Mesenchymal stem cell (in vitro differentiated cells and primary cell): ENCODE measurements at regions not wholly inside any gene's neighbourhood (a gene's known extent, or its start where the extent isn't known, plus 50 kb on each side); places are given as distances from the start of the nearest gene placed in this dataset.

ENCODE experiments used
- DNase-seq: peaks from one replicate; pipeline ENCODE4 v3.0.0-alpha.2; 2013
- H2AFZ ChIP-seq: one replicate; pipeline ENCODE4 v1.6.1; 2013; ENCODE audit warnings: low read depth, mild to moderate bottlenecking, control low read depth, inconsistent platforms, low read length, moderate library complexity
- H2AK5ac ChIP-seq: 2 replicates; pipeline ENCODE4 v1.6.1; 2013; ENCODE audit warnings: low read length, moderate library complexity, mild to moderate bottlenecking, inconsistent platforms; ENCODE audit not compliant: severe bottlenecking
- H2BK120ac ChIP-seq: one replicate; pipeline ENCODE4 v1.6.1; 2013; ENCODE audit warnings: low read depth, mild to moderate bottlenecking, inconsistent platforms, low read length, moderate library complexity
- H2BK12ac ChIP-seq, 2 experiments: one replicate each; pipeline ENCODE4 v1.6.1; 2013; ENCODE audit warnings: inconsistent platforms in 2 of 2, low read length in 2 of 2, mild to moderate bottlenecking in 2 of 2, moderate library complexity in 2 of 2, control low read depth in 1 of 2
- H2BK15ac ChIP-seq: one replicate; pipeline ENCODE4 v1.6.1; 2013; ENCODE audit warnings: mild to moderate bottlenecking, low read depth, inconsistent platforms; ENCODE audit not compliant: poor library complexity, severe bottlenecking
- H2BK5ac ChIP-seq: 2 replicates; pipeline ENCODE4 v1.6.1; 2013; ENCODE audit warnings: low read depth, mild to moderate bottlenecking, low read length, control low read depth, inconsistent platforms; ENCODE audit not compliant: poor library complexity, severe bottlenecking
- H3K14ac ChIP-seq, 2 experiments: one replicate each; pipeline ENCODE4 v1.6.1; 2013; ENCODE audit warnings: inconsistent platforms in 2 of 2, low read length in 2 of 2, control low read depth in 1 of 2, mild to moderate bottlenecking in 1 of 2, moderate library complexity in 1 of 2
- H3K18ac ChIP-seq, 2 experiments: one replicate each; pipeline ENCODE4 v1.6.1; 2013; ENCODE audit warnings: inconsistent platforms in 2 of 2, low read length in 2 of 2, control low read depth in 1 of 2, low read depth in 1 of 2, mild to moderate bottlenecking in 1 of 2
- H3K23ac ChIP-seq, 2 experiments: one replicate each; pipeline ENCODE4 v1.6.1; 2013; ENCODE audit warnings: inconsistent platforms in 2 of 2, low read length in 2 of 2, mild to moderate bottlenecking in 2 of 2, moderate library complexity in 2 of 2, control low read depth in 1 of 2
- H3K27ac ChIP-seq: 2 replicates; pipeline ENCODE4 v1.5.1; 2013; ENCODE audit warnings: mild to moderate bottlenecking, moderate library complexity, low read length, control low read depth, inconsistent platforms; ENCODE audit not compliant: poor library complexity, severe bottlenecking
- H3K27me3 ChIP-seq, 2 experiments: 2 replicates each; pipeline versions ENCODE4 v1.6.1 to v1.7.0; 2013; ENCODE audit warnings: low read length in 2 of 2, mild to moderate bottlenecking in 2 of 2, moderate library complexity in 2 of 2, control low read depth in 1 of 2, inconsistent platforms in 1 of 2; ENCODE audit not compliant: control insufficient read depth in 1 of 2, insufficient read depth in 1 of 2
- H3K36me3 ChIP-seq, 2 experiments: 2 replicates each; pipeline versions ENCODE4 v1.6.1 to v1.7.0; 2013; ENCODE audit warnings: low read length in 2 of 2, control low read depth in 1 of 2, inconsistent platforms in 1 of 2, low read depth in 1 of 2, mild to moderate bottlenecking in 1 of 2; ENCODE audit not compliant: insufficient read depth in 2 of 2, control insufficient read depth in 1 of 2
- H3K4ac ChIP-seq, 2 experiments: one replicate each; pipeline ENCODE4 v1.6.1; 2013; ENCODE audit warnings: inconsistent platforms in 2 of 2, low read length in 2 of 2, mild to moderate bottlenecking in 2 of 2, moderate library complexity in 2 of 2, control low read depth in 1 of 2, low read depth in 1 of 2
- H3K4me1 ChIP-seq: 2 replicates; pipeline ENCODE4 v1.6.1; 2013; ENCODE audit warnings: low read depth, low read length, control low read depth; ENCODE audit not compliant: control insufficient read depth, insufficient read depth
- H3K4me2 ChIP-seq: 2 replicates; pipeline ENCODE4 v1.6.1; 2013; ENCODE audit warnings: low read length, mild to moderate bottlenecking, inconsistent platforms; ENCODE audit not compliant: poor library complexity, severe bottlenecking
- H3K4me3 ChIP-seq, 2 experiments: 2 replicates each; pipeline versions ENCODE4 v1.5.1 to v1.7.0; 2013; ENCODE audit warnings: low read length in 2 of 2, mild to moderate bottlenecking in 2 of 2, control low read depth in 1 of 2, low read depth in 1 of 2; ENCODE audit not compliant: insufficient read depth in 1 of 2
- H3K79me1 ChIP-seq: replicated peaks from 2 replicates; pipeline ENCODE4 v1.6.1; 2013; ENCODE audit warnings: mild to moderate bottlenecking, control low read depth, low read length, inconsistent platforms; ENCODE audit not compliant: poor library complexity, severe bottlenecking
- H3K9ac ChIP-seq: 2 replicates; pipeline ENCODE4 v1.7.0; 2013; ENCODE audit warnings: mild to moderate bottlenecking, low read length, moderate library complexity
- H3K9me3 ChIP-seq: 2 replicates; pipeline ENCODE4 v1.7.0; 2013; ENCODE audit warnings: mild to moderate bottlenecking, low read length; ENCODE audit not compliant: control insufficient read depth
- H4K8ac ChIP-seq: one replicate; pipeline ENCODE4 v1.6.1; 2013; ENCODE audit warnings: inconsistent platforms, mild to moderate bottlenecking, low read length, moderate library complexity
- H4K91ac ChIP-seq: one replicate; pipeline ENCODE4 v1.6.1; 2013; ENCODE audit warnings: mild to moderate bottlenecking, low read length, inconsistent platforms
- WGBS: methylation state at CpG from one replicate; pipeline ENCODE4 v1.1.7; 2013; ENCODE audit warnings: mixed read lengths; 5-methylcytosine and 5-hydroxymethylcytosine counted together

DNA sequence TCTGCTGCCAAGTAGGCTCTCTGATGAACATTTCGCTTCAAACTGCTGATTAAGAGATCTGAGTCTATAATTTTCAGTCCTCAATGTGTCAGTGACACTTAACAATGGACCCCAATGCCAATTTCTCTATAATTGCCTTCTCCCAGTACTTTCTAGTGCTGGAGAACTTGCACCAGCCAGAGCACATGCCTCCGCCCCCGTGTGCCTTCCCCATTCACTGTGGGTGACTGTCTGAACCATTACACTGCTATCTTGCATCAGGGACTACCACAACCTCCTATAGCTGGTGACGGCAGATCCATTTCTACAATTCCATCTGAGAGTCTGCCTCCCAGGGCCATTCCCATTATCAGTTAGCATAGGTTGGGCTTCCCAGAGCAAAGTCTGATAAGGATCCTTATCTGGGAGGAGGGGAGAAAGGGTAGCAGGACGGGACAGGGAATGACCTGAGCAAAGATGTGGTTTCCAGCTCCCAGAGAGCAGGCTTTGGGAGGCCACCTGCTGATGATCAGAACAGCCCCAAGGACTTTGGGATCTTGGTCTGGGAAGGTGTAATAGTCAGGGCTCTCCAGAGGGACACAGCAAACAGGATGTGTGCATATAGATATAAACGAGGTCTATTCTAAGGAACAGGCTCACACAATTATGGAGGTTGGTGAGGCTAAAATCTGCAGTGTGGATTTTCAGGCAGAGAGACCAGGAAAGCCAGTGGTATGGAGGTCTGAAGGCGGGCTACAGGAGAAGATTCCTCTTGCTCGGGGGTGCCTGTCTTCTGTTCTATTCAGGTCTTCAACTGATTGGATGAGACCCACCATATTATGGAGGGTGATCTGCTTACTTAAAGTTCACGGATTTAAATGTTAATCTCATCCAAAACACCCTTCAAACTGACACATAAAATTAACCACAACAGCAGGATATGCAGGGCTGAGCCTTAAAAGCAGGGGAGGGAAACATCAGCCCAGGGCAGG is 238.2 kb downstream of the PTPRU start:
- Histone ChIP-seq H3K9me3 (no peaks in the 10 kb centered on the region), H3K4ac (no peak overlapping the region), H2BK15ac (no peak overlapping the region), H3K27me3 (peaks cover 45 to 66% of the 10 kb centered on the region in 2 experiments), H2AK5ac (no peak overlapping the region), H2AFZ (no peak overlapping the region), H4K91ac (no peak overlapping the region), H3K9ac (no peak overlapping the region), H3K4me2 (no peak overlapping the region), H3K4me3 (no peak overlapping the region), H3K14ac (no peak overlapping the region), H3K23ac (no peak overlapping the region), H4K8ac (no peak overlapping the region), H3K18ac (no peak overlapping the region), H2BK5ac (no peak overlapping the region), H2BK12ac (no peak overlapping the region), H3K4me1 (peaks cover 17% of the 10 kb centered on the region), H3K36me3 (no peaks in the 10 kb centered on the region), H2BK120ac (no peak overlapping the region), H3K79me1 (no peaks in the 10 kb centered on the region), H3K27ac (no peak overlapping the region)
- WGBS, result 33% methylated on average over 5 of the region's 9 CpGs
- DNase-seq, result no peak

DNA sequence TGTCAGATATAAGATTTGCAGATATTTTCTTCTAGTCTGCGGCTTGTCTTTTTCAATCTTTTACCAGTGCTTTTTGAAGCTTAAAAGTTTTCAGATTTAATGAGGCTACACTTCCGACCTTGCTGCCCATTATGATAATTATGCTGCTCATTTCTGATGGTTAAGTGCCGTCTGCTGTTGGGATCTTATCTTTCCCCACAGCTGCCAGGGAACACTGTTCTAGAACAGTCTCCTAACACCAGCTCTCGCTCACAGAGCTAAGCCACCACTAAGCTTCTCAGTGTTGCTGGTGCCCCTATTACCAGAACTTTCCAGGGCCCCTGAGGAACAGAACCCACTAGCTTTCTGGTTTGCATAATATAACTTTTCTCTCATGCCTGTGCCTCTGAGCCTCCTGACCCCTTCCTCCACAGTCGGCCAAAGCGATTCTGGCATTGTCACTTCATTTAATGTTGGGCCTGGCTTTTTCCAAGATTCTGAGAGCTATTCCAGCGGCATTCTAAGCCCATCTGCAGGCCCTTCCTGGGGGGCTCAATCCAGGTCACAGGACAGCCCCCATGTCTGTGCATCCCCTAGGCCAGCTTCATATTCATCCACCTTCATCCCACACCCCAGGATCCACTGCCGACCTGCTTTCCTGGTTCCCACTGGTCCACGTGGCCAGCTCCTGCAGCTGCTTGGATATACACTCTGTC is 237.0 kb downstream of the PTPRU start:
- H3K27me3 ChIP-seq, result peaks cover 35 to 58% of the 10 kb centered on the region in 2 experiments
- H3K36me3 ChIP-seq, result no peaks in the 10 kb centered on the region
- H2BK120ac ChIP-seq, result no peak overlapping the region
- no peak overlapping the region for H2AFZ ChIP-seq
- no peak overlapping the region for H3K9ac ChIP-seq
- 64% methylated on average over 9 of the region's 9 CpGs for WGBS
- no peak overlapping the region for H2BK12ac ChIP-seq
- H4K91ac ChIP-seq, result no peak overlapping the region
- no peak overlapping the region for H3K14ac ChIP-seq
- no peak overlapping the region for H3K4ac ChIP-seq
- H3K18ac ChIP-seq, result no peak overlapping the region
- H3K4me1 ChIP-seq, result peaks cover 17% of the 10 kb centered on the region
- no peak overlapping the region for H2AK5ac ChIP-seq
- H2BK15ac ChIP-seq, result no peak overlapping the region
- no peaks in the 10 kb centered on the region for H3K79me1 ChIP-seq
- H2BK5ac ChIP-seq, result no peak overlapping the region
- H3K9me3 ChIP-seq, result no peaks in the 10 kb centered on the region
- no peak overlapping the region for H4K8ac ChIP-seq
- no peak for DNase-seq
- no peak overlapping the region for H3K23ac ChIP-seq
- H3K4me3 ChIP-seq, result no peak overlapping the region
- no peak overlapping the region for H3K4me2 ChIP-seq
- no peak overlapping the region for H3K27ac ChIP-seq

DNA sequence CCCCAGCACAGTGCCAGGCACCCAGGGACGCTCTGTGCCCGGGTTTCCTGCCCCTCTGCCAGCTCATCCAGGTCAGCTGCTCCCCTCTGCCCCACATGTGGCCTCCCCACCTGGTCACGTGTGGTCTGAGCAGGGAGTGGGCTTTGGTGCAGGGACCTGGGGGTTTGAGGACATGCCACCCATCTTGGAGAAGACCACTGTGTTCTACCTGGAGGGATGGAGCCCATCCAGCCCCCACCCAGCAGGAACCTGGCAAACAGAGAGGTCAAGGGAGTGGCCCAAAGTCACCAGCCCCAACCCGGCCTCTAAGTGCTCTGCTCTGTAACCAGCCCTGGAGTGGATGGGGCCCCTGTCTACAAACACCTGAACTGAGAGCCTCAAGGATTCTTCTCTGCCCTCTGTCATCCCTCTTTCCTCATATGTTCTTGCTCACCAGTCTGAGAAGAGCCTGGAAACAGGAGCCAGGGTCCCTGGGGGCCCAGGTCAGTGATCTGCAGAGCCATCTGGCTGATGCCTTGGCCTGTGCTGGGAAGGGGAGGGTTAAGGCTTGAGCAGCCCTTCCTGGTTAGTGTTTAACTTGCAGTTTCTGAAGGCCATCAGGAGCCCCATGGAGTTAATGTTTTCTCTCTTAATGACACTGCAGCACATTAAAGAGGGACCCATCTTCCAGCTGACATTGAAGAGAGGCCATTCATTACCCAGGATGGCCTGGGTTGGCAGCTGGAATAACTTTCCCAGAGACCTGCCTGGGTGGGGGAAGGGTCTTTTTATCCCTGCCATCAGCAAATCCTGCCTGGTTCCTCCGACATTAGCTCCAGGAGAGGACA is 235.4 kb downstream of the PTPRU start:
- H4K8ac ChIP-seq, result no peak overlapping the region
- H3K27ac ChIP-seq, result no peak overlapping the region
- peaks cover 14% of the 10 kb centered on the region for H3K4me1 ChIP-seq
- no peak overlapping the region for H3K4ac ChIP-seq
- no peak overlapping the region for H2BK120ac ChIP-seq
- no peak overlapping the region for H3K23ac ChIP-seq
- no peak overlapping the region for H3K18ac ChIP-seq
- no peak overlapping the region for H2BK12ac ChIP-seq
- DNase-seq, result no peak
- H4K91ac ChIP-seq, result no peak overlapping the region
- peaks cover 31 to 46% of the 10 kb centered on the region in 2 experiments for H3K27me3 ChIP-seq
- no peak overlapping the region for H3K9ac ChIP-seq
- no peak overlapping the region for H2AFZ ChIP-seq
- H3K14ac ChIP-seq, result no peak overlapping the region
- WGBS, result 25% methylated on average over 3 of the region's 5 CpGs
- no peaks in the 10 kb centered on the region for H3K79me1 ChIP-seq
- no peak overlapping the region for H3K4me3 ChIP-seq
- no peak overlapping the region for H2BK15ac ChIP-seq
- H3K9me3 ChIP-seq, result no peaks in the 10 kb centered on the region
- H3K36me3 ChIP-seq, result no peaks in the 10 kb centered on the region
- no peak overlapping the region for H2AK5ac ChIP-seq
- no peak overlapping the region for H2BK5ac ChIP-seq
- H3K4me2 ChIP-seq, result no peak overlapping the region

DNA sequence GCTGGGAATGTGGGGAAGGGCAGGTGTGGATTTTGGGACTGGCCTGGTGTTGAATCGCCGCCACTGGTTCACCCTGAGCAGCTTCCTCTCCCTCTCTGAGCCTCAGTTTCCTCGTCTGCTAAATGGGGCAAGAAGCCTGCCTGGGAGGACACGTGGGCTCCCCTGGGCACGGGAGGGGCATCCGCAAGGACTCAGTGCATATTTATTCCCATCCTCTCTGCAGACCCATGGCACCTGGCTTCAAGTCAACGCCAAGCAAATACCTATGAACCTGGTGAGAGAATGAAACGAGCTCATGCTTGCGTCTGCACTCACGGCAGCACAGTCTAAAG is 234.4 kb downstream of the PTPRU start:
- Histone ChIP-seq H2BK12ac (no peak overlapping the region), H2AK5ac (no peak overlapping the region), H3K4me1 (peaks cover 14% of the 10 kb centered on the region), H4K8ac (no peak overlapping the region), H4K91ac (no peak overlapping the region), H3K27ac (no peak overlapping the region), H3K9ac (no peak overlapping the region), H3K18ac (no peak overlapping the region), H3K4ac (no peak overlapping the region), H3K36me3 (no peaks in the 10 kb centered on the region), H3K79me1 (no peaks in the 10 kb centered on the region), H3K4me3 (no peak overlapping the region), H2BK120ac (no peak overlapping the region), H3K23ac (no peak overlapping the region), H3K9me3 (peaks cover under 1% of the 10 kb centered on the region), H2BK5ac (no peak overlapping the region), H2AFZ (no peak overlapping the region), H3K4me2 (no peak overlapping the region), H3K27me3 (peaks cover 27 to 37% of the 10 kb centered on the region in 2 experiments), H3K14ac (no peak overlapping the region), H2BK15ac (no peak overlapping the region)
- 73% methylated on average over 8 of the region's 10 CpGs for WGBS
- DNase-seq, result no peak
